ENCODE measurements at regions not wholly inside any gene's neighbourhood (a gene's known extent, or its start where the extent isn't known, plus 50 kb on each side); places are given as distances from the start of the nearest gene placed in this dataset.
A peak's percentile ranks its signal among the peaks of the same experiment; 100 is the strongest.
"Not testable (repeated sequence)": the region's sequence is repeated elsewhere in the genome, so short reads cannot be mapped to it uniquely, and the experiment has no call there.

DNA sequence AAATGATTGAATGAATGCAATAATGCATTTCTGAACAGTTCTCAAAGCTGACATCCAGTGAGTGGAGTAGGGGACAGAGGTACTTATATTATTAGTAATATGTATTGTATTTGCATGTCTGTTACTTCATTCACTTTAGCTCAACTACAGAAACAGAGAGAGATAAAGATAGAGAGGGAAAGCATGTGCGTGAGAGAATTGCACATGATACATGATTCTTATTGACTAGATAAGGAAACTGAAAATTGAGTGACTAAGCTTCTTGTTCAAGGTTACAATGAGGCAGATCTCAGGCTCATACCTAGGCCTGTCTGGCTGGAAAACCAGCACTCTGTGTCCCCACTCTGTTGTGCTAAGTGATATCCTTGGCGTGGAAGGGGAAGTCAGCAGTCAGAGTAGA lies 337.7 kb upstream of the KLF4 start:
- no peak overlapping the region for H3K14ac ChIP-seq (ENCODE audit: low read length in 2 of 2)
- H3K9me3 ChIP-seq (ENCODE audit: control insufficient read depth, low read length) = no peaks in the 10 kb centered on the region
- no peaks in the 10 kb centered on the region for H3K36me3 ChIP-seq (ENCODE audit: control insufficient read depth in 1 of 2, insufficient read depth in 2 of 2, low read depth in 1 of 2, low read length in 2 of 2)
- H2AK5ac ChIP-seq (ENCODE audit: low read length, severe bottlenecking) = no peak overlapping the region
- H2BK120ac ChIP-seq (ENCODE audit: low read depth, low read length) = no peak overlapping the region
- no peak overlapping the region for H3K27ac ChIP-seq (ENCODE audit: low read length, poor library complexity, severe bottlenecking)
- no peak overlapping the region for H3K23ac ChIP-seq (ENCODE audit: low read length in 2 of 2)
- no peak overlapping the region for H2AFZ ChIP-seq (ENCODE audit: low read depth, low read length)
- H3K4me1 ChIP-seq (ENCODE audit: control insufficient read depth, insufficient read depth, low read depth, low read length) = no peaks in the 10 kb centered on the region
- no peak overlapping the region for H3K18ac ChIP-seq (ENCODE audit: low read depth in 1 of 2, low read length in 2 of 2)
- no peaks in the 10 kb centered on the region for H3K27me3 ChIP-seq (ENCODE audit: control insufficient read depth in 1 of 2, insufficient read depth in 1 of 2, low read length in 2 of 2)
- H2BK5ac ChIP-seq (ENCODE audit: low read depth, low read length, poor library complexity, severe bottlenecking) = no peak overlapping the region
- H3K9ac ChIP-seq (ENCODE audit: low read length) = no peak overlapping the region
- no peak overlapping the region for H2BK12ac ChIP-seq (ENCODE audit: low read length in 2 of 2)
- H3K4ac ChIP-seq (ENCODE audit: low read depth in 1 of 2, low read length in 2 of 2) = no peak overlapping the region
- no peak for DNase-seq
- no peak overlapping the region for H2BK15ac ChIP-seq (ENCODE audit: low read depth, poor library complexity, severe bottlenecking)
- H4K91ac ChIP-seq (ENCODE audit: low read length) = no peak overlapping the region
- no peak overlapping the region for H4K8ac ChIP-seq (ENCODE audit: low read length)
- no peak overlapping the region for H3K4me3 ChIP-seq (ENCODE audit: insufficient read depth in 1 of 2, low read depth in 1 of 2, low read length in 2 of 2)
- no peaks in the 10 kb centered on the region for H3K79me1 ChIP-seq (replicated peaks; ENCODE audit: low read length, poor library complexity, severe bottlenecking)
- 97% methylated on average over 2 of the region's 2 CpGs for WGBS
- H3K4me2 ChIP-seq (ENCODE audit: low read length, poor library complexity, severe bottlenecking) = no peak overlapping the region

- not testable (repeated sequence) for H3K79me1 ChIP-seq (replicated peaks; ENCODE audit: low read length, poor library complexity, severe bottlenecking); H3K9me3 ChIP-seq (ENCODE audit: control insufficient read depth, low read length); H3K4me3 ChIP-seq (ENCODE audit: insufficient read depth in 1 of 2, low read depth in 1 of 2, low read length in 2 of 2); H3K14ac ChIP-seq (ENCODE audit: low read length in 2 of 2); H3K4ac ChIP-seq (ENCODE audit: low read depth in 1 of 2, low read length in 2 of 2); H2AK5ac ChIP-seq (ENCODE audit: low read length, severe bottlenecking); H3K27me3 ChIP-seq (ENCODE audit: control insufficient read depth in 1 of 2, insufficient read depth in 1 of 2, low read length in 2 of 2); H4K8ac ChIP-seq (ENCODE audit: low read length); DNase-seq; H3K4me2 ChIP-seq (ENCODE audit: low read length, poor library complexity, severe bottlenecking); H2BK12ac ChIP-seq (ENCODE audit: low read length in 2 of 2); H3K27ac ChIP-seq (ENCODE audit: low read length, poor library complexity, severe bottlenecking); H4K91ac ChIP-seq (ENCODE audit: low read length); H2BK15ac ChIP-seq (ENCODE audit: low read depth, poor library complexity, severe bottlenecking); H3K23ac ChIP-seq (ENCODE audit: low read length in 2 of 2); H3K18ac ChIP-seq (ENCODE audit: low read depth in 1 of 2, low read length in 2 of 2); H2AFZ ChIP-seq (ENCODE audit: low read depth, low read length); H3K9ac ChIP-seq (ENCODE audit: low read length); H3K36me3 ChIP-seq (ENCODE audit: control insufficient read depth in 1 of 2, insufficient read depth in 2 of 2, low read depth in 1 of 2, low read length in 2 of 2); H2BK120ac ChIP-seq (ENCODE audit: low read depth, low read length); H2BK5ac ChIP-seq (ENCODE audit: low read depth, low read length, poor library complexity, severe bottlenecking); H3K4me1 ChIP-seq (ENCODE audit: control insufficient read depth, insufficient read depth, low read depth, low read length)
- over 99% methylated on average over 7 of the region's 7 CpGs for WGBS
Measured at GRCh38 chr9:107826688-107826983, 337.1 kb upstream of the KLF4 start.

GRCh38 chr9:107824556-107824955 lies 335.0 kb upstream of the KLF4 start:
- H3K14ac ChIP-seq (ENCODE audit: low read length in 2 of 2) = no peak overlapping the region
- H3K36me3 ChIP-seq (ENCODE audit: control insufficient read depth in 1 of 2, insufficient read depth in 2 of 2, low read depth in 1 of 2, low read length in 2 of 2) = no peaks in the 10 kb centered on the region
- no peak overlapping the region for H3K4me3 ChIP-seq (ENCODE audit: insufficient read depth in 1 of 2, low read depth in 1 of 2, low read length in 2 of 2)
- no peak overlapping the region for H3K4ac ChIP-seq (ENCODE audit: low read depth in 1 of 2, low read length in 2 of 2)
- H2BK120ac ChIP-seq (ENCODE audit: low read depth, low read length) = no peak overlapping the region
- no peak for DNase-seq
- H3K27ac ChIP-seq (ENCODE audit: low read length, poor library complexity, severe bottlenecking) = no peak overlapping the region
- H3K9ac ChIP-seq (ENCODE audit: low read length) = no peak overlapping the region
- no peak overlapping the region for H3K23ac ChIP-seq (ENCODE audit: low read length in 2 of 2)
- H3K27me3 ChIP-seq (ENCODE audit: control insufficient read depth in 1 of 2, insufficient read depth in 1 of 2, low read length in 2 of 2) = no peaks in the 10 kb centered on the region
- no peaks in the 10 kb centered on the region for H3K79me1 ChIP-seq (replicated peaks; ENCODE audit: low read length, poor library complexity, severe bottlenecking)
- no peak overlapping the region for H4K91ac ChIP-seq (ENCODE audit: low read length)
- no peak overlapping the region for H2AFZ ChIP-seq (ENCODE audit: low read depth, low read length)
- H2BK5ac ChIP-seq (ENCODE audit: low read depth, low read length, poor library complexity, severe bottlenecking) = no peak overlapping the region
- H4K8ac ChIP-seq (ENCODE audit: low read length) = no peak overlapping the region
- H3K4me2 ChIP-seq (ENCODE audit: low read length, poor library complexity, severe bottlenecking) = no peak overlapping the region
- H3K9me3 ChIP-seq (ENCODE audit: control insufficient read depth, low read length) = no peaks in the 10 kb centered on the region
- no peak overlapping the region for H2BK15ac ChIP-seq (ENCODE audit: low read depth, poor library complexity, severe bottlenecking)
- no peak overlapping the region for H2BK12ac ChIP-seq (ENCODE audit: low read length in 2 of 2)
- no peak overlapping the region for H3K18ac ChIP-seq (ENCODE audit: low read depth in 1 of 2, low read length in 2 of 2)
- no peaks in the 10 kb centered on the region for H3K4me1 ChIP-seq (ENCODE audit: control insufficient read depth, insufficient read depth, low read depth, low read length)
- H2AK5ac ChIP-seq (ENCODE audit: low read length, severe bottlenecking) = no peak overlapping the region
- WGBS = 60% methylated on average over 1 of the region's 2 CpGs

- H3K36me3 ChIP-seq (ENCODE audit: control insufficient read depth in 1 of 2, insufficient read depth in 2 of 2, low read depth in 1 of 2, low read length in 2 of 2) = no peaks in the 10 kb centered on the region
- H4K91ac ChIP-seq (ENCODE audit: low read length) = no peak overlapping the region
- H3K9me3 ChIP-seq (ENCODE audit: control insufficient read depth, low read length) = no peaks in the 10 kb centered on the region
- H3K14ac ChIP-seq (ENCODE audit: low read length in 2 of 2) = no peak overlapping the region
- no peak overlapping the region for H3K9ac ChIP-seq (ENCODE audit: low read length)
- no peak overlapping the region for H2AK5ac ChIP-seq (ENCODE audit: low read length, severe bottlenecking)
- H2BK5ac ChIP-seq (ENCODE audit: low read depth, low read length, poor library complexity, severe bottlenecking) = no peak overlapping the region
- H3K4me2 ChIP-seq (ENCODE audit: low read length, poor library complexity, severe bottlenecking) = no peak overlapping the region
- H3K4me1 ChIP-seq (ENCODE audit: control insufficient read depth, insufficient read depth, low read depth, low read length) = no peaks in the 10 kb centered on the region
- WGBS = 60% methylated on average over 13 of the region's 14 CpGs
- H2BK15ac ChIP-seq (ENCODE audit: low read depth, poor library complexity, severe bottlenecking) = no peak overlapping the region
- no peak overlapping the region for H3K23ac ChIP-seq (ENCODE audit: low read length in 2 of 2)
- no peak overlapping the region for H2AFZ ChIP-seq (ENCODE audit: low read depth, low read length)
- H3K27me3 ChIP-seq (ENCODE audit: control insufficient read depth in 1 of 2, insufficient read depth in 1 of 2, low read length in 2 of 2) = no peaks in the 10 kb centered on the region
- H3K27ac ChIP-seq (ENCODE audit: low read length, poor library complexity, severe bottlenecking) = no peak overlapping the region
- DNase-seq = peak; percentile 20
- no peak overlapping the region for H3K4me3 ChIP-seq (ENCODE audit: insufficient read depth in 1 of 2, low read depth in 1 of 2, low read length in 2 of 2)
- no peak overlapping the region for H3K18ac ChIP-seq (ENCODE audit: low read depth in 1 of 2, low read length in 2 of 2)
- no peak overlapping the region for H3K4ac ChIP-seq (ENCODE audit: low read depth in 1 of 2, low read length in 2 of 2)
- H3K79me1 ChIP-seq (replicated peaks; ENCODE audit: low read length, poor library complexity, severe bottlenecking) = no peaks in the 10 kb centered on the region
- no peak overlapping the region for H4K8ac ChIP-seq (ENCODE audit: low read length)
- H2BK12ac ChIP-seq (ENCODE audit: low read length in 2 of 2) = no peak overlapping the region
- no peak overlapping the region for H2BK120ac ChIP-seq (ENCODE audit: low read depth, low read length)
Measured at GRCh38 chr9:107819772-107820565, 330.4 kb upstream of the KLF4 start.
